GM12891 (cell line): ENCODE measurements at regions not wholly inside any gene's neighbourhood (a gene's known extent, or its start where the extent isn't known, plus 50 kb on each side); places are given as distances from the start of the nearest gene placed in this dataset.

Source experiments
- POLR2A ChIP-seq: IDR thresholded peaks from 2 replicates; pipeline ENCODE4 v1.6.1; 2011; ENCODE audit warnings: low read depth, low read length, control low read depth
- POLR2AphosphoS5 ChIP-seq: IDR thresholded peaks from 2 replicates; pipeline ENCODE4 v1.6.1; 2011; ENCODE audit warnings: low read depth, low read length, control low read depth

GRCh38 chr10:78756604-78757343 is 312.0 kb upstream of the ZMIZ1 start:
- no peak for TF ChIP-seq POLR2AphosphoS5
- TF ChIP-seq POLR2A: no peak
